Lung (tissue), 11 donors: ENCODE measurements at regions not wholly inside any gene's neighbourhood (a gene's known extent, or its start where the extent isn't known, plus 50 kb on each side); places are given as distances from the start of the nearest gene placed in this dataset.

ENCODE experiments used
- ATAC-seq: fragments of 200-7000 bp; cut with Tn5 transposase; one replicate; pipeline ENCODE4 v1.9.1; 2020; ENCODE audit warnings: moderate number of reproducible peaks; ENCODE audit not compliant: insufficient read depth, low FRiP score
- DNase-seq, 3 donors: peaks; one replicate each; pipeline ENCODE4 v3.0.0-alpha.2; 2013 to 2017
- H3K27ac ChIP-seq, 2 donors: one replicate each; pipeline ENCODE4 v1.5.1; 2013; ENCODE audit warnings: mild to moderate bottlenecking in 2 of 2, moderate library complexity in 2 of 2, control low read depth in 1 of 2, inconsistent platforms in 1 of 2, low read depth in 1 of 2, low read length in 1 of 2
- H3K27me3 ChIP-seq, 3 donors: one replicate each; pipeline ENCODE4 v1.5.1; 2013; ENCODE audit warnings: low read length in 2 of 3; ENCODE audit not compliant: control insufficient read depth in 3 of 3, insufficient read depth in 3 of 3
- H3K36me3 ChIP-seq, 4 donors: one replicate each; pipeline ENCODE4 v1.5.1; 2013; ENCODE audit warnings: low read length in 4 of 4, mild to moderate bottlenecking in 1 of 4, moderate library complexity in 1 of 4; ENCODE audit not compliant: control insufficient read depth in 4 of 4, insufficient read depth in 4 of 4
- H3K4me1 ChIP-seq, 5 donors: one replicate each; pipeline ENCODE4 v1.5.1; 2013; ENCODE audit warnings: low read length in 5 of 5, mild to moderate bottlenecking in 2 of 5, moderate library complexity in 1 of 5; ENCODE audit not compliant: control insufficient read depth in 5 of 5, insufficient read depth in 5 of 5
- H3K4me3 ChIP-seq: one replicate; pipeline ENCODE4 v1.5.1; 2013; ENCODE audit warnings: mild to moderate bottlenecking, control low read depth, moderate library complexity
- H3K9ac ChIP-seq, 2 donors: one replicate each; pipeline ENCODE4 v1.5.1; 2013; ENCODE audit warnings: low read length in 2 of 2, control low read depth in 1 of 2; ENCODE audit not compliant: insufficient read depth in 1 of 2
- H3K9me3 ChIP-seq, 4 donors: one replicate each; pipeline ENCODE4 v1.5.1; 2013; ENCODE audit warnings: low read length in 3 of 4, mild to moderate bottlenecking in 1 of 4, moderate library complexity in 1 of 4; ENCODE audit not compliant: control insufficient read depth in 4 of 4, insufficient read depth in 3 of 4
- CTCF ChIP-seq: IDR thresholded peaks from 2 replicates; pipeline ENCODE4 v1.5.1; 2012; ENCODE audit warnings: mild to moderate bottlenecking; ENCODE audit errors: control extremely low read depth, extremely low read depth
- WGBS, 2 donors: extraction: QIAGEN DNeasy Blood & Tissue Kit; methylation state at CpG; one replicate each; pipeline ENCODE4 v1.1.7; 2013; 5-methylcytosine and 5-hydroxymethylcytosine counted together
- donor health status: control.
- donor health status: control.
- donor health status: Bipolar disorder and iron deficiency.
- donor health status: healthy.
- donor health status: DM: yes; HTN: yes; CAD: no.

GRCh38 chr1:58926152-58926551, 142.3 kb upstream of the JUN start:
- no peak overlapping the region for H3K9ac ChIP-seq
- H3K4me1 ChIP-seq: peaks cover 2 to 16% (median 6%) of the 10 kb centered on the region in 5 donors
- TF ChIP-seq CTCF: no peak
- no peaks in the 10 kb centered on the region for H3K36me3 ChIP-seq
- H3K9me3 ChIP-seq: no peaks in the 10 kb centered on the region
- 56 to 61% methylated on average over 1 of the region's 1 CpG for WGBS, 2 donors
- DNase-seq (peak in 1 of 3 donors; percentile 37), ATAC-seq (no peak)
- no peak overlapping the region for H3K27ac ChIP-seq
- no peaks in the 10 kb centered on the region for H3K27me3 ChIP-seq
- H3K4me3 ChIP-seq: no peak overlapping the region

DNA sequence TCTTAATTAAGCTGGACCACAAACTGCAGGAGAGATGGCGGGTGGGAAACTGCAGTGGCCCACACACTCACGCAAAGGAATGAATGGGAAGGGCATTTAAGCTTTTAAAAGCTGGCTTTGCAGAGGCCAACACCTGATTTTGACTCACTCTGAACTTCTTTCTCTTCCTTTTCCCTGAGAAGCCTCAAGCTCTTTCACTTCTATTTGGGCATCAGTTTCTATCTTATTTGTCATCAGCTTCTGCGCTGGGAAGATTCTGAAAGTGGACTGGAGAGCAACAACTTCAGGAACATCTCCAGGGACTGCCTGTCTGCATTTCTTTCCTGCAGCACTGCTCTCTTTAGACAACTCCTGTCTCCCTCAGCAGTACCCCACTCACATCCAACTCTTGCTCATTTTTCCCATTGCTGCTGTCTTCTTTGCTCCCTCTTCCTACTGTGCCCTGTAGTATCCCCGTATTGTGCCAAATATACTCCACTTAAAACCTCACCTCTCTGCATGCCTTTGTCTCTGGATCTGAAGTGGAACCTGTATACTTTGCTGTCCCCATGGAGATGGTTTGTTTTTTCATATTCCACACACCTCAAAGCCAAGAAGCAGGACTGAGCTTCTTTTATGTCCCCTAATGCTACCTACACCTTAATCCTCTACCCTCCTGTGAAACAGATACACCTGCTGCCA, 143.3 kb upstream of the JUN start:
- H3K27me3 ChIP-seq: no peaks in the 10 kb centered on the region
- no peak overlapping the region for H3K4me3 ChIP-seq
- no peak overlapping the region for H3K9ac ChIP-seq
- DNase-seq (peak in 2 of 3 donors; percentile 11 to 52), ATAC-seq (no peak)
- H3K36me3 ChIP-seq: no peaks in the 10 kb centered on the region
- WGBS, 2 donors: 75 to 90% methylated on average over 4 of the region's 4 CpGs
- H3K27ac ChIP-seq: no peak overlapping the region
- no peak for TF ChIP-seq CTCF
- peaks cover 4 to 11% (median 6%) of the 10 kb centered on the region in 5 donors for H3K4me1 ChIP-seq
- H3K9me3 ChIP-seq: no peaks in the 10 kb centered on the region

GRCh38 chr1:58927722-58928085, 143.9 kb upstream of the JUN start:
- Histone ChIP-seq H3K4me1 (peaks cover 1 to 6% (median 6%) of the 10 kb centered on the region in 5 donors), H3K27ac (no peak overlapping the region), H3K36me3 (no peaks in the 10 kb centered on the region), H3K4me3 (no peak overlapping the region), H3K27me3 (no peaks in the 10 kb centered on the region), H3K9ac (no peak overlapping the region), H3K9me3 (no peaks in the 10 kb centered on the region)
- DNase-seq: no peak
- ATAC-seq: no peak
- TF ChIP-seq CTCF: no peak
- 89% methylated on average over 3 of the region's 3 CpGs for WGBS, 2 donors

- H3K36me3 ChIP-seq: no peaks in the 10 kb centered on the region
- peaks cover 0 to 6% (median 4%) of the 10 kb centered on the region in 5 donors for H3K4me1 ChIP-seq
- TF ChIP-seq CTCF: no peak
- 76 to 95% methylated on average over 6 of the region's 6 CpGs for WGBS, 2 donors
- no peak for ATAC-seq
- no peak overlapping the region for H3K9ac ChIP-seq
- no peak for DNase-seq
- no peaks in the 10 kb centered on the region for H3K27me3 ChIP-seq
- H3K9me3 ChIP-seq: no peaks in the 10 kb centered on the region
- no peak overlapping the region for H3K4me3 ChIP-seq
- H3K27ac ChIP-seq: no peak overlapping the region
Measured at GRCh38 chr1:58928514-58928913, 144.7 kb upstream of the JUN start.
